ENCODE measurements at regions not wholly inside any gene's neighbourhood (a gene's known extent, or its start where the extent isn't known, plus 50 kb on each side); places are given as distances from the start of the nearest gene placed in this dataset.

DNA sequence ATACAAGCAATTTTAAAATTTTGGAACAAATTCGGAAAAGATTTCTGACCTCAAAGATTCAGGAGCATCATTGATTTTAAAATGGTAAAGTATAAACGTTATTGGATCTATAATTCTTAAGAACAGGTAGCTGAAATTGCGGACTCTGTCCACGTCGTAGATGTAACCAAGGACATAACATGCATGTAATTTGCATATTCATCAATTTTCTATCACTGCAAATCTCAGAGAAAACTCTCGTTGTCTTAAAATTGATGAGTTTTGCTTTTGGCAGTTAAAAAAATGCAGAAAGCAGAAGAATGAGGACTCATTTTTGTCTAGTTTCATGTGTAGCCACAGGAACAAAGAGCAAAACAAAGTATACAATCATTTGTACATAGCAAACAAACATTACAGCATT is 1094.4 kb downstream of the SI start:
- Histone ChIP-seq H3K9me2 (ENCODE audit: low read depth, low read length) (peaks cover 2% of the 10 kb centered on the region), H3K9me3 (ENCODE audit: low read length) (no peaks in the 10 kb centered on the region), H3K27me3 (ENCODE audit: insufficient read depth, low read length) (no peaks in the 10 kb centered on the region), H2AFZ (ENCODE audit: low read length) (no peak overlapping the region), H4K20me1 (ENCODE audit: insufficient read depth, low read length) (no peaks in the 10 kb centered on the region), H3K36me3 (ENCODE audit: insufficient read depth, low read length) (no peaks in the 10 kb centered on the region), H3K9ac (ENCODE audit: low read length) (no peak overlapping the region), H3K4me1 (ENCODE audit: insufficient read depth, low read length, severe bottlenecking) (no peaks in the 10 kb centered on the region), H3K4me3 (ENCODE audit: low read depth, low read length, poor library complexity, severe bottlenecking) (no peak overlapping the region), H3F3A (ENCODE audit: insufficient read depth, low read length) (no peaks in the 10 kb centered on the region), H3K4me2 (ENCODE audit: low read length) (no peak overlapping the region), H3K27ac (ENCODE audit: low read depth, low read length, poor library complexity, severe bottlenecking) (no peak overlapping the region), H3K79me2 (ENCODE audit: insufficient read depth, low read length) (no peaks in the 10 kb centered on the region)
- TF ChIP-seq, protein P1, sequence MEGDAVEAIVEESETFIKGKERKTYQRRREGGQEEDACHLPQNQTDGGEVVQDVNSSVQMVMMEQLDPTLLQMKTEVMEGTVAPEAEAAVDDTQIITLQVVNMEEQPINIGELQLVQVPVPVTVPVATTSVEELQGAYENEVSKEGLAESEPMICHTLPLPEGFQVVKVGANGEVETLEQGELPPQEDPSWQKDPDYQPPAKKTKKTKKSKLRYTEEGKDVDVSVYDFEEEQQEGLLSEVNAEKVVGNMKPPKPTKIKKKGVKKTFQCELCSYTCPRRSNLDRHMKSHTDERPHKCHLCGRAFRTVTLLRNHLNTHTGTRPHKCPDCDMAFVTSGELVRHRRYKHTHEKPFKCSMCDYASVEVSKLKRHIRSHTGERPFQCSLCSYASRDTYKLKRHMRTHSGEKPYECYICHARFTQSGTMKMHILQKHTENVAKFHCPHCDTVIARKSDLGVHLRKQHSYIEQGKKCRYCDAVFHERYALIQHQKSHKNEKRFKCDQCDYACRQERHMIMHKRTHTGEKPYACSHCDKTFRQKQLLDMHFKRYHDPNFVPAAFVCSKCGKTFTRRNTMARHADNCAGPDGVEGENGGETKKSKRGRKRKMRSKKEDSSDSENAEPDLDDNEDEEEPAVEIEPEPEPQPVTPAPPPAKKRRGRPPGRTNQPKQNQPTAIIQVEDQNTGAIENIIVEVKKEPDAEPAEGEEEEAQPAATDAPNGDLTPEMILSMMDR (IDR thresholded peaks at IDR 0.05; ENCODE audit: low read length) = no peak
- no peak for TF ChIP-seq EZH2 (IDR thresholded peaks at IDR 0.05; ENCODE audit: borderline replicate concordance, low read length)

DNA sequence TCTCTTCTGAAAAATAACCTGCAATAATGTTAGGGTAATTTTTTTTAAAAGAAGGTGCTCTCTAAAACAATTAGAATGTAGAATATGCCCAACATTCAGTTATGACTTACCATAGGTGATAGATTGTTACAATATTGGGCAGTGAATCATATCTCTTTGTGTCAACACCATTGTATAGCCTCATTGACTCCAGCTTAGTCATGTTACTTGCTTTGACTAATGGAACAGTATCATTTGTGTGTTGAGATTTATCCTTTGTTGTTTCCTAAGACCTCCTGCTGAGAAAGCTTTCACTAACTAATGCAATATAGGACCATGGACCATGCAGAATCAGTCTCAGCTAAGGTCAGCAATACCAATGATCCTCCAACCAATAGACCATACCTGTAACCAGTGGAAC is 1106.4 kb downstream of the SI start:
- no peaks in the 10 kb centered on the region for H3K27me3 ChIP-seq (ENCODE audit: insufficient read depth, low read length)
- no peak overlapping the region for H3K9ac ChIP-seq (ENCODE audit: low read length)
- H3K9me3 ChIP-seq (ENCODE audit: low read length) = no peaks in the 10 kb centered on the region
- H3K4me1 ChIP-seq (ENCODE audit: insufficient read depth, low read length, severe bottlenecking) = no peaks in the 10 kb centered on the region
- no peak overlapping the region for H2AFZ ChIP-seq (ENCODE audit: low read length)
- H3K36me3 ChIP-seq (ENCODE audit: insufficient read depth, low read length) = no peaks in the 10 kb centered on the region
- H3K79me2 ChIP-seq (ENCODE audit: insufficient read depth, low read length) = no peaks in the 10 kb centered on the region
- H3K4me2 ChIP-seq (ENCODE audit: low read length) = no peak overlapping the region
- no peak overlapping the region for H3K27ac ChIP-seq (ENCODE audit: low read depth, low read length, poor library complexity, severe bottlenecking)
- H4K20me1 ChIP-seq (ENCODE audit: insufficient read depth, low read length) = no peaks in the 10 kb centered on the region
- TF ChIP-seq, protein P1 (IDR thresholded peaks at IDR 0.05; ENCODE audit: low read length) = no peak
- TF ChIP-seq EZH2 (IDR thresholded peaks at IDR 0.05; ENCODE audit: borderline replicate concordance, low read length) = no peak
- no peaks in the 10 kb centered on the region; the same call in 1 of the 2 replicates for H3K9me2 ChIP-seq (ENCODE audit: low read depth, low read length)
- H3F3A ChIP-seq (ENCODE audit: insufficient read depth, low read length) = no peaks in the 10 kb centered on the region
- H3K4me3 ChIP-seq (ENCODE audit: low read depth, low read length, poor library complexity, severe bottlenecking) = no peak overlapping the region

DNA sequence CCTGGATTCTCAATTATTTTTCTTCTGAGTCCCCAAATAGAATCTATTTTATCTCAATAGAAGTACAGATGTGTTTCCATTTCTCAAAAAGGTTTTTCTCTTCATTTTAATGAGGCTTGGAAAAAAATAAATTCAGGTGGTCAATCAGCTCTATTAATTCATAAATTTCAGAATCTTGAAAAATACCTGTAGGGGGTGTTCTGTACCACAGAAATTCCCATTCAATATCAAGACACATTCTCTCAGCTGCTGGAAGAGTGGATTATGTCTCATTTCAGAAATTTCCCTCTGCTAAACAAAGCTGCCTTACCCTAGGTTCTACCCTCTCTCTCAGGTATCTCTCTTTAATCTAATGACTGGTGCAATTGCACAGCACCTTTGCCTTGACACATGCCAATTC is 1121.2 kb downstream of the SI start:
- no peak overlapping the region for H3K9ac ChIP-seq (ENCODE audit: low read length)
- H3K9me2 ChIP-seq (ENCODE audit: low read depth, low read length) = no peaks in the 10 kb centered on the region
- H3K27me3 ChIP-seq (ENCODE audit: insufficient read depth, low read length) = no peaks in the 10 kb centered on the region
- TF ChIP-seq EZH2 (IDR thresholded peaks at IDR 0.05; ENCODE audit: borderline replicate concordance, low read length) = no peak
- TF ChIP-seq, protein P1 (IDR thresholded peaks at IDR 0.05; ENCODE audit: low read length) = peak; percentile 14; the same call in 1 of the 2 replicates
- no peak overlapping the region for H3K4me2 ChIP-seq (ENCODE audit: low read length)
- H3K9me3 ChIP-seq (ENCODE audit: low read length) = no peaks in the 10 kb centered on the region
- no peak overlapping the region for H3K27ac ChIP-seq (ENCODE audit: low read depth, low read length, poor library complexity, severe bottlenecking)
- H3K4me1 ChIP-seq (ENCODE audit: insufficient read depth, low read length, severe bottlenecking) = no peaks in the 10 kb centered on the region
- no peak overlapping the region for H2AFZ ChIP-seq (ENCODE audit: low read length)
- H3K79me2 ChIP-seq (ENCODE audit: insufficient read depth, low read length) = no peaks in the 10 kb centered on the region
- no peaks in the 10 kb centered on the region for H4K20me1 ChIP-seq (ENCODE audit: insufficient read depth, low read length)
- H3K36me3 ChIP-seq (ENCODE audit: insufficient read depth, low read length) = no peaks in the 10 kb centered on the region
- H3K4me3 ChIP-seq (ENCODE audit: low read depth, low read length, poor library complexity, severe bottlenecking) = no peak overlapping the region
- H3F3A ChIP-seq (ENCODE audit: insufficient read depth, low read length) = no peaks in the 10 kb centered on the region
